DOHH2 (cell line): ENCODE measurements at regions not wholly inside any gene's neighbourhood (a gene's known extent, or its start where the extent isn't known, plus 50 kb on each side); places are given as distances from the start of the nearest gene placed in this dataset.

Source experiments
- CTCF ChIP-seq: fragments of 200-600 bp; sonication (generic); IDR thresholded peaks from one replicate; pipeline ENCODE4 v1.5.1; 2014; ENCODE audit warnings: antibody characterized with exemption, mild to moderate bottlenecking, low read depth, low read length; ENCODE audit not compliant: poor library complexity, severe bottlenecking
- EZH2phosphoT487 ChIP-seq: fragments of 200-600 bp; sonication (generic); IDR thresholded peaks from 2 replicates; pipeline ENCODE4 v1.6.1; 2017; ENCODE audit warnings: borderline replicate concordance, mild to moderate bottlenecking, antibody characterized with exemption, low read length, moderate library complexity, mixed read lengths

DNA sequence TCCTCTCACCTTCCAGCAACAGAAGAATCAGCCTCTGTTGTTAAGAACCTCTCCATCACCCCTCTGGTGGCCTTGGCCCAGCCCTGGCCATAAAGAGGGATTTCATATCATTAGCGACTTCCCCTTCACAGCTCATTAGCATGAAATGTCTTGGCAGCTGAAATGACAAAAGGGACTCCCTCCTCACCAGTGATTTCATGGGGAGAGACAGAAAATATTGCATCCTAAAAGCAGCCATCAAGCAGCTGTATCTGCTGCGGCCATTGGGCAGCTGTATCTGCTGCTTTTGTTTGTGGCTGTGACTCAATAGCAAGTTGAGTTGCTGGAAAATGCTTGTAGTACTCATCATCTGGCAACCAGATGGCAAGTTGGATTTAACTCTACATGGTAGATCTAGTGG, 105.9 kb upstream of the RMDN2 start:
- TF ChIP-seq CTCF (no peak), EZH2phosphoT487 (no peak)
